ENCODE measurements at regions not wholly inside any gene's neighbourhood (a gene's known extent, or its start where the extent isn't known, plus 50 kb on each side); places are given as distances from the start of the nearest gene placed in this dataset.

- no peak overlapping the region for H3K4me3 ChIP-seq (ENCODE audit: low read depth, low read length)
- TF ChIP-seq CTCF (IDR thresholded peaks at IDR 0.05; ENCODE audit: borderline replicate concordance, insufficient read depth, low read depth, low read length), result no peak
Observed at GRCh38 chr4:67141586-67141985, 403.7 kb downstream of the CENPC start.

GRCh38 chr4:67134616-67135015 is 410.7 kb downstream of the CENPC start:
- no peak for TF ChIP-seq CTCF (IDR thresholded peaks at IDR 0.05; ENCODE audit: borderline replicate concordance, insufficient read depth, low read depth, low read length)
- no peak overlapping the region for H3K4me3 ChIP-seq (ENCODE audit: low read depth, low read length)

- H3K4me3 ChIP-seq (ENCODE audit: low read depth, low read length), result no peak overlapping the region
- TF ChIP-seq CTCF (IDR thresholded peaks at IDR 0.05; ENCODE audit: borderline replicate concordance, insufficient read depth, low read depth, low read length), result no peak
Observed at GRCh38 chr4:67133162-67133561, 412.1 kb downstream of the CENPC start.

- no peak for TF ChIP-seq CTCF (IDR thresholded peaks at IDR 0.05; ENCODE audit: borderline replicate concordance, insufficient read depth, low read depth, low read length)
- H3K4me3 ChIP-seq (ENCODE audit: low read depth, low read length), result no peak overlapping the region
Observed at GRCh38 chr4:67131224-67131623, 414.1 kb downstream of the CENPC start.

GRCh38 chr4:67130411-67130810 is 414.9 kb downstream of the CENPC start:
- no peak for TF ChIP-seq CTCF (IDR thresholded peaks at IDR 0.05; ENCODE audit: borderline replicate concordance, insufficient read depth, low read depth, low read length)
- no peak overlapping the region for H3K4me3 ChIP-seq (ENCODE audit: low read depth, low read length)

- TF ChIP-seq CTCF (IDR thresholded peaks at IDR 0.05; ENCODE audit: borderline replicate concordance, insufficient read depth, low read depth, low read length), result no peak
- no peak overlapping the region for H3K4me3 ChIP-seq (ENCODE audit: low read depth, low read length)
Observed at GRCh38 chr4:67126570-67126969, 418.7 kb downstream of the CENPC start.

- no peak overlapping the region for H3K4me3 ChIP-seq (ENCODE audit: low read depth, low read length)
- no peak for TF ChIP-seq CTCF (IDR thresholded peaks at IDR 0.05; ENCODE audit: borderline replicate concordance, insufficient read depth, low read depth, low read length)
Observed at GRCh38 chr4:67125636-67126514, 419.4 kb downstream of the CENPC start.
